SU-DHL-6 (cell line): ENCODE measurements at regions not wholly inside any gene's neighbourhood (a gene's known extent, or its start where the extent isn't known, plus 50 kb on each side); places are given as distances from the start of the nearest gene placed in this dataset.

Experiments used
- H2AFZ ChIP-seq: fragments of 200-600 bp; sonication (generic); 2 replicates; pipeline ENCODE4 v1.6.1; 2014; ENCODE audit warnings: low read depth, mild to moderate bottlenecking, moderate library complexity, mixed read lengths, antibody characterized with exemption, low read length; ENCODE audit not compliant: severe bottlenecking
- H3F3A ChIP-seq: fragments of 200-600 bp; shearing (Covaris generic); 2 replicates; pipeline ENCODE4 v1.6.0; 2016; ENCODE audit warnings: antibody characterized with exemption, mild to moderate bottlenecking; ENCODE audit not compliant: insufficient read depth
- H3K27ac ChIP-seq: fragments of 200-600 bp; sonication (generic); 2 replicates; pipeline ENCODE4 v1.5.1; 2016; ENCODE audit warnings: low read depth, mild to moderate bottlenecking, low read length, moderate library complexity, mixed read lengths
- H3K27me3 ChIP-seq: fragments of 200-600 bp; sonication (generic), shearing (Covaris generic); 2 replicates; pipeline ENCODE4 v1.6.0; 2014; ENCODE audit warnings: mild to moderate bottlenecking, low read length
- H3K36me3 ChIP-seq: fragments of 200-600 bp; sonication (generic); 2 replicates; pipeline ENCODE4 v1.6.1; 2014; ENCODE audit warnings: mild to moderate bottlenecking, low read length, mixed read lengths
- H3K4me2 ChIP-seq: fragments of 300-600, 200-600 bp; shearing (Covaris generic), sonication (generic); 2 replicates; pipeline ENCODE4 v1.6.0; 2014; ENCODE audit warnings: low read length, low read depth, mild to moderate bottlenecking; ENCODE audit not compliant: poor library complexity, severe bottlenecking
- H3K4me3 ChIP-seq: fragments of 200-600 bp; sonication (generic); 2 replicates; pipeline ENCODE4 v1.5.1; 2014; ENCODE audit warnings: antibody characterized with exemption, low read length, mild to moderate bottlenecking, mixed read lengths; ENCODE audit not compliant: insufficient read depth, poor library complexity, severe bottlenecking
- H3K79me2 ChIP-seq: fragments of 200-600 bp; sonication (generic); 2 replicates; pipeline ENCODE4 v1.6.1; 2014; ENCODE audit warnings: mild to moderate bottlenecking, low read length, moderate library complexity; ENCODE audit not compliant: insufficient read depth
- H3K9ac ChIP-seq: fragments of 200-600 bp; sonication (generic); 2 replicates; pipeline ENCODE4 v1.7.0; 2014; ENCODE audit warnings: mild to moderate bottlenecking, low read length
- H3K9me2 ChIP-seq: fragments of 200-600 bp; sonication (generic); replicated peaks from 2 replicates; pipeline ENCODE4 v1.6.1; 2014; ENCODE audit warnings: low read length; ENCODE audit not compliant: insufficient read depth
- H3K9me3 ChIP-seq: fragments of 200-600 bp; sonication (generic); 2 replicates; pipeline ENCODE4 v1.6.1; 2014; ENCODE audit warnings: low read length, mixed read lengths; ENCODE audit not compliant: insufficient read depth
- H4K20me1 ChIP-seq: fragments of 200-600 bp; sonication (generic); 2 replicates; pipeline ENCODE4 v1.6.1; 2014; ENCODE audit warnings: low read depth, mild to moderate bottlenecking, antibody characterized with exemption, low read length, moderate library complexity, mixed read lengths
- EZH2phosphoT487 ChIP-seq: fragments of 200-600 bp; sonication (generic), shearing (Covaris generic); conservative IDR thresholded peaks from 2 replicates; pipeline ENCODE4 v1.6.1; 2018; ENCODE audit warnings: mild to moderate bottlenecking, antibody characterized with exemption, low read length, moderate library complexity, mixed read lengths
- TF ChIP-seq, protein P1 (sequence below): fragments of 200-600 bp; sonication (generic); IDR thresholded peaks from one replicate; pipeline ENCODE4 v1.5.1; 2017; ENCODE audit warnings: antibody characterized with exemption, mild to moderate bottlenecking, low read length, moderate library complexity; ENCODE audit not compliant: insufficient read depth, poor library complexity, severe bottlenecking

GRCh38 chr2:144848423-144848822 lies 328.5 kb upstream of the ZEB2 start:
- no peak overlapping the region for H3K4me3 ChIP-seq
- no peaks in the 10 kb centered on the region for H3K79me2 ChIP-seq

DNA sequence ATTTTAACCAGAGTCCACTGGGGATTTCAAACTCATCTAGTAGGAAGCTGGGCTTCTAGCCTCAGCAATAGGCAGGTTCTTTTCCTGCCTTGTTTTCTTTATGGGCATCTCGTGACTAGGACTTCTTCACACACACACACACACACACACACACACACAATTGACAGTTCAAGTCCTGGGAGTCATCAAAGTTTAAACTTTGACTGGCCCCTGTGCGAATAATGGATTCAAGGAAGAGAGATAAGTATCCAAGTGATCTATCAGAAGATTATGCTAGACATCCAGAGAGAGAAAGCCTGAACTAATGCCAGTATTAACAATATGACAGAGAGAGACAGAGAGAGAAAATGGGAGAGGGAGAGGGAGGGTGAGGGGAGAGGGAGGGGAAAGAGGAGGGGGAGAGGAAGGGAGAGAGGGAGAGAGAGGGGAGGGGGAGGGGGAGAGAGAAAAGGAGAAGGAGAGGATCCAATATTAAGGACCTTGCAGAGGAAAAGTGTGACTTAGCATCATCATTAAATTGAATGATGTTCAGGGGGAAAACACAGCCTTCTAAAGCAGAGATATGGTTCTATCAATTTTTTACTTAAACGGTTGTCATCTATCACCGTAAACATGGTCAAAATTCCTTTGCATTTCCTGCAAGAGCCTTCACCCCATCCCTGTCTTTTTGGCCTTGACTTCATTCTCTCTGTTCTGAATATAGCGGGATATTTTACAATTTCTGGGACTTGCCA lies 327.6 kb upstream of the ZEB2 start:
- H3K9me2 ChIP-seq: no peaks in the 10 kb centered on the region

More at GRCh38 chr2:144848423-144848822, 328.5 kb upstream of the ZEB2 start:
- Histone ChIP-seq H3F3A (no peaks in the 10 kb centered on the region), H3K4me2 (no peak overlapping the region), H3K9ac (no peak overlapping the region), H4K20me1 (no peaks in the 10 kb centered on the region), H3K27me3 (no peaks in the 10 kb centered on the region), H3K9me2 (no peaks in the 10 kb centered on the region), H2AFZ (no peak overlapping the region), H3K27ac (no peak overlapping the region), H3K9me3 (no peaks in the 10 kb centered on the region), H3K36me3 (no peaks in the 10 kb centered on the region)
- TF ChIP-seq, protein P1, sequence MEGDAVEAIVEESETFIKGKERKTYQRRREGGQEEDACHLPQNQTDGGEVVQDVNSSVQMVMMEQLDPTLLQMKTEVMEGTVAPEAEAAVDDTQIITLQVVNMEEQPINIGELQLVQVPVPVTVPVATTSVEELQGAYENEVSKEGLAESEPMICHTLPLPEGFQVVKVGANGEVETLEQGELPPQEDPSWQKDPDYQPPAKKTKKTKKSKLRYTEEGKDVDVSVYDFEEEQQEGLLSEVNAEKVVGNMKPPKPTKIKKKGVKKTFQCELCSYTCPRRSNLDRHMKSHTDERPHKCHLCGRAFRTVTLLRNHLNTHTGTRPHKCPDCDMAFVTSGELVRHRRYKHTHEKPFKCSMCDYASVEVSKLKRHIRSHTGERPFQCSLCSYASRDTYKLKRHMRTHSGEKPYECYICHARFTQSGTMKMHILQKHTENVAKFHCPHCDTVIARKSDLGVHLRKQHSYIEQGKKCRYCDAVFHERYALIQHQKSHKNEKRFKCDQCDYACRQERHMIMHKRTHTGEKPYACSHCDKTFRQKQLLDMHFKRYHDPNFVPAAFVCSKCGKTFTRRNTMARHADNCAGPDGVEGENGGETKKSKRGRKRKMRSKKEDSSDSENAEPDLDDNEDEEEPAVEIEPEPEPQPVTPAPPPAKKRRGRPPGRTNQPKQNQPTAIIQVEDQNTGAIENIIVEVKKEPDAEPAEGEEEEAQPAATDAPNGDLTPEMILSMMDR: no peak
- TF ChIP-seq EZH2phosphoT487: no peak

DNA sequence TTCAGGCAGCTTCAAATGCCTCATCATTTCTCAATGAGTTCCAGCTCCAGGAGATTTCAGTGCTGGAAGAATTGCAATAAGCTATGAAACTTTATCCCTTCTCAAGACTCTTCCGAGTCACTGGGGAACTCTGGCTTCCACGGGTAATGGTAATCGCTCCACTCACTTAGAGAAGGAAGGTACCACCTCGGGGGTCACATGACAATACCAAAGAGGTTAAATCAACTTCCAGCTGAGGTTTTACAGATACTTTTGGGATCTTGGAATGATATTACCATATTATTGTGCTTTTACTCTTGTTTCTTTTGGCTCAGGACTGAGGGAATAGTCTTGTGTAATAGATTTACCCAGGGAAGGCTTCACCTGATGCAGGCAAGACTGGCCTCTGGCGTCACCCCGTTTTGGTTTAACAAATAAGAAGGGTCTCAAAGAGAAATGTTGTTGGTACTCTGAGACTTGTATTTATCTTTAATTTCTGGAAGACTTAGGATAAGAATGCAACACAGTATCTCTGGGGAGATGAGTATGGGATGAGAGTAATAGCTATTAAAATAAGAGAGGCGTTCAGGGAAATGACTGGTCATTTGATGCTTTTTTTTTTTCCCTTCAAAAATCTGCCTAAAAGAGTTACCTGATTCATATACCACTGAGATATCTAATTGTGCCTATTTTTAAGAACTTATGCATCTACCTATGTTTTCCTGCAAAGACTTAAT lies 316.9 kb upstream of the ZEB2 start:
- H3K27ac ChIP-seq: no peak overlapping the region
- no peaks in the 10 kb centered on the region for H3K79me2 ChIP-seq
- H3K9me3 ChIP-seq: no peaks in the 10 kb centered on the region
- no peak overlapping the region for H3K9ac ChIP-seq
- no peaks in the 10 kb centered on the region for H3K9me2 ChIP-seq
- no peaks in the 10 kb centered on the region for H3K27me3 ChIP-seq
- H4K20me1 ChIP-seq: no peaks in the 10 kb centered on the region
- TF ChIP-seq, protein P1: no peak
- no peak for TF ChIP-seq EZH2phosphoT487
- H3K4me3 ChIP-seq: no peak overlapping the region
- no peaks in the 10 kb centered on the region for H3K36me3 ChIP-seq
- no peaks in the 10 kb centered on the region for H3F3A ChIP-seq
- no peak overlapping the region for H2AFZ ChIP-seq
- H3K4me2 ChIP-seq: no peak overlapping the region

More for the DNA sequence above, 327.6 kb upstream of the ZEB2 start:
- no peaks in the 10 kb centered on the region for H4K20me1 ChIP-seq
- TF ChIP-seq, protein P1: no peak
- TF ChIP-seq EZH2phosphoT487: no peak
- no peak overlapping the region for H3K9ac ChIP-seq
- no peak overlapping the region for H3K27ac ChIP-seq
- H3K27me3 ChIP-seq: no peaks in the 10 kb centered on the region
- no peak overlapping the region for H3K4me3 ChIP-seq
- H3K36me3 ChIP-seq: no peaks in the 10 kb centered on the region
- no peak overlapping the region for H2AFZ ChIP-seq
- H3K4me2 ChIP-seq: no peak overlapping the region
- H3K9me3 ChIP-seq: no peaks in the 10 kb centered on the region
- H3F3A ChIP-seq: no peaks in the 10 kb centered on the region
- H3K79me2 ChIP-seq: no peaks in the 10 kb centered on the region
